ENCODE measurements at regions not wholly inside any gene's neighbourhood (a gene's known extent, or its start where the extent isn't known, plus 50 kb on each side); places are given as distances from the start of the nearest gene placed in this dataset.
A peak's percentile ranks its signal among the peaks of the same experiment; 100 is the strongest.

DNA sequence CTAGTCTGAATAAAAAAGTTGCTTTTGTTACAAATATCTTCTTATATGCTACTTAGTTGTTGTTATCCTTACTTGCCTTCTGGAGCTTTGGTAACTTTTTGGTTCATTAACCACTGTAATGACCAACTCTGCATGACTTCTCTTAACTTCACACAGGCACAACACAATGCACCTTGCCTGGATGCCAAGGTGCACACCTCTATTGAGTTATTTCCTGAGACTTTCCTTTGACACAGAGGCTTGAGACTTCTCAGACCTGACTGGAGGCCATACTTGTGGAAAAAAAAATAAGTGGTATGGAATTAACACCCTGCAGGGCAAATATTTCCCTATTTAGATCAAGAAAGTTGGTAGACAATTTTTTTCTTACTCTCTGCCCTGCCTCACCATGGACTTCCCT is 1925.6 kb downstream of the EFNA5 start:
- Histone ChIP-seq H3K27me3 (no peaks in the 10 kb centered on the region), H3K36me3 (no peaks in the 10 kb centered on the region), H3K4me3 (no peak overlapping the region), H3K27ac (no peak overlapping the region), H3K4me1 (no peaks in the 10 kb centered on the region), H3K9me3 (no peaks in the 10 kb centered on the region)
- intact Hi-C loops (cut with DNase I), result no loop called here
- TF ChIP-seq, protein P1, sequence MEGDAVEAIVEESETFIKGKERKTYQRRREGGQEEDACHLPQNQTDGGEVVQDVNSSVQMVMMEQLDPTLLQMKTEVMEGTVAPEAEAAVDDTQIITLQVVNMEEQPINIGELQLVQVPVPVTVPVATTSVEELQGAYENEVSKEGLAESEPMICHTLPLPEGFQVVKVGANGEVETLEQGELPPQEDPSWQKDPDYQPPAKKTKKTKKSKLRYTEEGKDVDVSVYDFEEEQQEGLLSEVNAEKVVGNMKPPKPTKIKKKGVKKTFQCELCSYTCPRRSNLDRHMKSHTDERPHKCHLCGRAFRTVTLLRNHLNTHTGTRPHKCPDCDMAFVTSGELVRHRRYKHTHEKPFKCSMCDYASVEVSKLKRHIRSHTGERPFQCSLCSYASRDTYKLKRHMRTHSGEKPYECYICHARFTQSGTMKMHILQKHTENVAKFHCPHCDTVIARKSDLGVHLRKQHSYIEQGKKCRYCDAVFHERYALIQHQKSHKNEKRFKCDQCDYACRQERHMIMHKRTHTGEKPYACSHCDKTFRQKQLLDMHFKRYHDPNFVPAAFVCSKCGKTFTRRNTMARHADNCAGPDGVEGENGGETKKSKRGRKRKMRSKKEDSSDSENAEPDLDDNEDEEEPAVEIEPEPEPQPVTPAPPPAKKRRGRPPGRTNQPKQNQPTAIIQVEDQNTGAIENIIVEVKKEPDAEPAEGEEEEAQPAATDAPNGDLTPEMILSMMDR (IDR thresholded peaks at IDR 0.05), result no peak
- no peak for DNase-seq
- ATAC-seq, result no peak

DNA sequence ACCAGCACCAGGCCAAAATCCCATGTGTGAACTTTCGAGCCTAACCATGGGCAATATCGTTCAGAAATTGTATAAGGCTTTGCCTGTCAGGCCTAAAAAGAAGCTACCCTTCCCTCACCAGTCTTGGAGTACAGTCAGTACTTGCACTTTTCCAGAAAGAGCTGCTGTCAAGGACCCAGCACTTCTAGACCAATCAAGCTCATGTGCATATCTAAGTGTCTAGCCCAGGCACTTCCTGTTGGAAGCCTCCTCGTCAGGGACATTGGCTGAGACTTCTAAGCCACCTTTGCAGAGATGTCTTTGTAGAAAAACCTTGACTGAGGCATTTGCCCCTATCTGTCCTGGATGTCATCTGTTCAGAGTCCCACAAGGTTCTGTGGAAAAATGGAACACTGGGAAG is 1930.5 kb downstream of the EFNA5 start:
- Histone ChIP-seq H3K4me3 (no peak overlapping the region), H3K4me1 (no peaks in the 10 kb centered on the region), H3K27me3 (no peaks in the 10 kb centered on the region), H3K9me3 (no peaks in the 10 kb centered on the region), H3K36me3 (no peaks in the 10 kb centered on the region), H3K27ac (no peak overlapping the region)
- TF ChIP-seq, protein P1 (IDR thresholded peaks at IDR 0.05), result no peak
- no peak for ATAC-seq
- intact Hi-C loops (cut with DNase I), result no loop called here
- DNase-seq, result no peak

DNA sequence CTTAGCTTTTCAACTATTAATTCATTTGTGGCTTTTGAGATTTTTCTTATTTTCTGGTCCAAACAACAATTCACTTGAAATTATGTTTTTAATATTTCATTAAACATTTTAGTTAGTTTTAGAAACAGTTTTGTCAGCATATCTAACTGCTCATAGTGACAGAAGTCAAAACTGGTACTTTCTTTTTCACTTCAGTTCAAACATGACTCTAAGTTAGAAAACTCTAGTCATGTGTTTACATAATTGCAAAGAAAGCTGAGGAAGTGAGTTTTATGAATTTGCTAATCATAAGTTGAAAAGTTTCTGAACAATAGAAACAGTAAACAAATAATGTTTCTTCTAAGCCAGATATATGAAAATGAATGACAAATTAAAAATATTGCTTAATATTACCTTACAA is 1931.0 kb downstream of the EFNA5 start:
- ATAC-seq (no peak), DNase-seq (no peak)
- intact Hi-C loops (cut with DNase I), result no loop called here
- Histone ChIP-seq H3K27me3 (no peaks in the 10 kb centered on the region), H3K4me3 (no peak overlapping the region), H3K4me1 (no peaks in the 10 kb centered on the region), H3K9me3 (no peaks in the 10 kb centered on the region), H3K36me3 (no peaks in the 10 kb centered on the region), H3K27ac (no peak overlapping the region)
- TF ChIP-seq, protein P1 (IDR thresholded peaks at IDR 0.05), result no peak

DNA sequence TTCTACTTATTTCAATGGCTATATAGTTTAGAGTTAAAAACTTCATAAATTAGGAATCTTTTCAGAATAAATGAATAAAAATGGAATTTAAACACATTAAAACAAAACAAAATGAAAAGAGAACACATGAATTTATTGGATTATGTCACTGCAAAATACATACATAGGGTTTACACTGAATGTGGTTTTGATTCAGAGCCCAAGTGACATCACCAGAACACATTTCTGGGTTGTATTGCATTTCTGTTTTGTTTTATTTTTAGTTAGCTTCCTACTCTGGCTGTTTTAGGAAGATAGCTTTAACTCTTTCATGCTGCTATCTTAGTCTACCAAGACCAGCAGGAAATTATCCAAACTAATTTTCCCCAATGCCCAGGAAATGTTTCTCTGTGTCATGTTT is 1935.0 kb downstream of the EFNA5 start:
- Histone ChIP-seq H3K4me3 (no peak overlapping the region), H3K27ac (no peak overlapping the region), H3K27me3 (no peaks in the 10 kb centered on the region), H3K9me3 (no peaks in the 10 kb centered on the region), H3K4me1 (no peaks in the 10 kb centered on the region), H3K36me3 (no peaks in the 10 kb centered on the region)
- intact Hi-C loops (cut with DNase I), result no loop called here
- ATAC-seq (no peak), DNase-seq (no peak)
- TF ChIP-seq, protein P1 (IDR thresholded peaks at IDR 0.05), result no peak

DNA sequence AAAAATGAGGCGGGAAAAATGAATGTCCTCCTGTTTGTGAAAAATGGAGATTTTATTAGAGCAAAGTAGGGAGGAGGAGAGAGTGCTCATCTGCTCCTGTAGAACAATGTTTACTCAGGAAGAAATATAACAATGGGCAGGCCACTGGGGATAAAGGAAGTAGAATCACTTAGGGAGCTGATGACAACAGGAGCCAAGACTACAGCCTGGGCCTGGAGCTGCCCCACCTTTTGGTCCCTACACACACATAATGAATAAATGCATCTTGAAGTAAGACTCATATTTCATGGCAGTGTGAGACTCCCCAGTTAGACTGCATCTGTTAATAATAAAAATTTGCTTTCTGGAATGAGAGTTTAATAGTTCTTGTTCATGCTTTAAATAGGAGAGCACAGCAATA is 1939.8 kb downstream of the EFNA5 start:
- no peaks in the 10 kb centered on the region for H3K27me3 ChIP-seq
- H3K4me3 ChIP-seq, result no peak overlapping the region
- H3K27ac ChIP-seq, result no peak overlapping the region
- H3K36me3 ChIP-seq, result no peaks in the 10 kb centered on the region
- intact Hi-C loops (cut with DNase I), result no loop called here
- no peaks in the 10 kb centered on the region for H3K9me3 ChIP-seq
- ATAC-seq (no peak), DNase-seq (no peak)
- H3K4me1 ChIP-seq, result no peaks in the 10 kb centered on the region
- TF ChIP-seq, protein P1 (IDR thresholded peaks at IDR 0.05), result no peak

DNA sequence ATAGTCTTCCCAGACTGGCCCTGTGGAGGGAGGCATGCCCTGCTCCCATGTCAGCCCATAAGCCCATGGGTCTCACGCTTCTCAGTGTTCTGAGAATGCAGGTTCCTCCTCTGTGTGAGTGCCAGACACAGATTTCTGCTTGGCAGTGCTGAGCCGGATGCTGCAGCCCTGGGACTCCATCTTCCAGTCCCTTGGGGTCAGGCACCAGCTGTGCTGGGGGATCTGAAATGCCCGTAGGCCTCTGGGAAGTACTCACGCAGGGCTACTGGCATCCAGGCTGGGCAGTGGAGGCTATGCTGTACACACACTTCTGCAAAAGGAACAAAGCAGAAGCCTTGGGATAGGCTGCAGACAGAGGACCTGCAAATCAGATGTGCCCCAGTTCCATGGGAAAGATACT is 1944.6 kb downstream of the EFNA5 start:
- no peaks in the 10 kb centered on the region for H3K9me3 ChIP-seq
- DNase-seq, result no peak
- ATAC-seq, result peak; percentile 39
- intact Hi-C loops (cut with DNase I), result no loop called here
- H3K36me3 ChIP-seq, result no peaks in the 10 kb centered on the region
- H3K27ac ChIP-seq, result no peak overlapping the region
- no peaks in the 10 kb centered on the region for H3K27me3 ChIP-seq
- TF ChIP-seq, protein P1 (IDR thresholded peaks at IDR 0.05), result no peak
- H3K4me1 ChIP-seq, result no peaks in the 10 kb centered on the region
- H3K4me3 ChIP-seq, result no peak overlapping the region
